Panc1 (cell line): ENCODE measurements at regions not wholly inside any gene's neighbourhood (a gene's known extent, or its start where the extent isn't known, plus 50 kb on each side); places are given as distances from the start of the nearest gene placed in this dataset.

ENCODE experiments used
- CTCF ChIP-seq: fragments of 450-650 bp; IDR thresholded peaks from 2 replicates; pipeline ENCODE4 v1.5.1; 2017; ENCODE audit warnings: mild to moderate bottlenecking
- POLR2AphosphoS5 ChIP-seq: IDR thresholded peaks from 2 replicates; pipeline ENCODE4 v1.6.1; 2012; ENCODE audit warnings: mild to moderate bottlenecking, low read depth, low read length, moderate library complexity
- SIN3A ChIP-seq: IDR thresholded peaks from 2 replicates; pipeline ENCODE4 v1.6.1; 2012; ENCODE audit warnings: low read depth, mild to moderate bottlenecking, low read length, moderate library complexity, borderline replicate concordance; ENCODE audit not compliant: insufficient read depth

- no peak for TF ChIP-seq CTCF
- TF ChIP-seq POLR2AphosphoS5 = no peak
- no peak for TF ChIP-seq SIN3A
Observed at GRCh38 chr2:143833015-143833660, 686.8 kb downstream of the ZEB2 start.
